SK-N-MC (cell line): ENCODE measurements at regions not wholly inside any gene's neighbourhood (a gene's known extent, or its start where the extent isn't known, plus 50 kb on each side); places are given as distances from the start of the nearest gene placed in this dataset.

Source experiments
- DNase-seq: peaks from one replicate; pipeline ENCODE4 v3.0.0-alpha.2; 2011; ENCODE audit warnings: low read depth, low spot score
- H3K27ac ChIP-seq: fragments of 200-600 bp; sonication (generic); 2 replicates; pipeline ENCODE4 v1.5.1; 2016; ENCODE audit warnings: mixed run types
- H3K36me3 ChIP-seq: fragments of 200-600 bp; sonication (generic); 2 replicates; pipeline ENCODE4 v1.6.1; 2017; ENCODE audit warnings: antibody characterized with exemption, low read length, mixed read lengths; ENCODE audit not compliant: insufficient read depth
- H3K4me3 ChIP-seq: fragments of 200-600 bp; sonication (generic); 2 replicates; pipeline ENCODE4 v1.5.1; 2016
- H3K9ac ChIP-seq: fragments of 200-600 bp; sonication (generic); 2 replicates; pipeline ENCODE4 v1.8.0; 2017; ENCODE audit warnings: mixed run types, mixed read lengths; ENCODE audit not compliant: insufficient read length
- H3K9me3 ChIP-seq: fragments of 200-600 bp; sonication (generic); 2 replicates; pipeline ENCODE4 v1.6.1; 2017; ENCODE audit warnings: low read depth, mild to moderate bottlenecking, antibody characterized with exemption, low read length, moderate library complexity, mixed read lengths
- EZH2 ChIP-seq: fragments of 200-600 bp; sonication (generic); IDR thresholded peaks from one replicate; pipeline ENCODE4 v1.6.1; 2017; ENCODE audit warnings: antibody characterized with exemption
- FOXP2 ChIP-seq: optimal IDR thresholded peaks from 2 replicates; pipeline ENCODE3; 2011; ENCODE audit warnings: mild to moderate bottlenecking, moderate library complexity; ENCODE audit not compliant: insufficient read depth; ENCODE audit errors: extremely low read length, control extremely low read depth
- POLR2AphosphoS5 ChIP-seq: IDR thresholded peaks from 2 replicates; pipeline ENCODE4 v1.6.1; 2012; ENCODE audit warnings: mild to moderate bottlenecking, low read depth, low read length, borderline replicate concordance

DNA sequence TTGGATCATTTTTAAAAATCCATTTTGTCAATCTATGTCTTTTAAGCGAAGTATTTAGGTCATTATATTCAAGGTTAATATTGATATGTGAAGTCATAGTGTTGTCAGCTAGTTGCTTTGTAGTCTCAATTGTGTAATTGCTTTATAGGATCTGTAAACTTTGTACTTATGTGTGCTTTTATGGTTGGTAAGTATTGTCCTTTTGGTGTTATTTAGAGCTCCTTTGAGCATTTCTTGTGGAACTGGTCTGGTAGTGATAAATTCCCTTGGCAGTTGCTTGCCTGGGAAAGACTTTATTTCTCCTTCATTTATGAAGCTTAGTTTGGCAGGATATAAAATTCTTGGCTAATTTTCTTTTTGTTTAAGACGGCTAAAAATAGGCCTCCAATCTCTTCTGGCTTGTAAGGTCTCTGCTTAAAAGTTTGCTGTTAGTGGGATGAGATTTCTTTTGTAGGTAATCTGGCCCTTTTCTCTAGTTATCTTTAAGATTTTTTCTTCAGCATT lies 368.8 kb downstream of the SPRY2 start:
- Histone ChIP-seq H3K9ac (no peak overlapping the region), H3K36me3 (no peaks in the 10 kb centered on the region), H3K27ac (no peak overlapping the region), H3K4me3 (no peak overlapping the region), H3K9me3 (peaks cover 3% of the 10 kb centered on the region; the same call in 1 of the 2 replicates)
- no peak for DNase-seq
- TF ChIP-seq EZH2 (no peak), FOXP2 (no peak), POLR2AphosphoS5 (no peak)

DNA sequence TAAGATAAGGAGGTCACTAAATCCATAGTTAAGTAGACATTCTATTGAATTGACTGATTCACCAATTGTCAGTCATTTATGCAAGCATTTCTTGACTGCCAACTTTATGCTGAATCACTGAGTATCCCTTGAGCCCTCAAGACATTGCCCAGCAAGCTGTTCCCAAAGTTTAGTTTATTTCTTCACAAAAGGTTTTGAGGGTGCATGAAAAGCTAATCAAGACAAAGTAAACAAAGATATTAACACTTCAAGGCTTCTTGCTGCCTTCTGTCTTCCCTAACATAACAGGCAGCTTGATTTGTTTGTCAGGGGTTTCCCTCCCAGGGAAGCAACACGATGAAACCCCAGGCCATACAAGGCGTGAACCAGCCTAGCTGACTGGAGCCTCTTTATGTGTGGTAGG lies 374.4 kb downstream of the SPRY2 start:
- Histone ChIP-seq H3K27ac (no peak overlapping the region), H3K36me3 (no peaks in the 10 kb centered on the region), H3K9me3 (no peaks in the 10 kb centered on the region), H3K4me3 (no peak overlapping the region), H3K9ac (no peak overlapping the region)
- TF ChIP-seq FOXP2 (no peak), EZH2 (no peak), POLR2AphosphoS5 (no peak)
- no peak for DNase-seq

- H3K9ac ChIP-seq, result no peak overlapping the region
- TF ChIP-seq EZH2, result no peak
- no peak for TF ChIP-seq FOXP2
- TF ChIP-seq POLR2AphosphoS5, result no peak
These were observed 374.9 kb downstream of the SPRY2 start for GRCh38 chr13:79966059-79966458.

GRCh38 chr13:79946556-79946955 lies 394.4 kb downstream of the SPRY2 start:
- Histone ChIP-seq H3K36me3 (no peaks in the 10 kb centered on the region), H3K27ac (no peak overlapping the region), H3K9ac (no peak overlapping the region), H3K4me3 (no peak overlapping the region), H3K9me3 (no peaks in the 10 kb centered on the region)
- TF ChIP-seq POLR2AphosphoS5 (no peak), EZH2 (no peak)
- no peak for DNase-seq

More at GRCh38 chr13:79966059-79966458, 374.9 kb downstream of the SPRY2 start:
- DNase-seq, result no peak
- Histone ChIP-seq H3K4me3 (no peak overlapping the region), H3K27ac (no peak overlapping the region), H3K9me3 (no peaks in the 10 kb centered on the region), H3K36me3 (no peaks in the 10 kb centered on the region)

DNA sequence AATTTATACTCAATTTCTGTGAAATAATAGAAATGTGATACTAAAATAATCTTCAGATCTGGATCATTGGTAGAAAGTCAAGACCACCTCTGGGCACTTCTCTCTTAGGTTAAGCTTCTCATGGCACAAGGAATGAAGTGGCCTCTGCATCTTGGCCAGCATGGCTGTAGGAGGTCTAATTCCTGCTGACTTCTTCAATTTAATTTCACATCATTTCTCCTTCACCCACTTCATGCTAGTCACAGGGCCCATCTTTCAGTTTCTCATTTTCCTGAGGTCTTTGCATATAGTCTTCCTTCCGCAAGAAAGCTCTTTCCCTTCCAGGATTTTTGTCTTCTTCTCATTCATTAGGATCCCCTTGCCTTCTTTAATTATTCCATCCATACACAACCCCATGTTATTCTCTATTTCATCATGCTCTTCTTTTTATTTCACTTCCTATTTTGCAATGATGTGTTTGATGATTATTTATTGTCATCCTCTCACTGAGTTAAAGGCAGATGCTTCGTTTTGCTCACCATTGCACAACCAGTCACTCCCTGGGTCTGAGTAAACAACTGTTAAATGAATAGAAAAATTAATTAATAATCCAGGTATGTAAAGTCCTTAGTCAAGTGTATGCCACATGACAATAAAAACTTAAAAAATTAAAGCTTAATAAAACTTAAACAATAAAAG lies 397.4 kb downstream of the SPRY2 start:
- TF ChIP-seq POLR2AphosphoS5 (no peak), EZH2 (no peak), FOXP2 (no peak)
- Histone ChIP-seq H3K9ac (no peak overlapping the region), H3K9me3 (no peaks in the 10 kb centered on the region), H3K27ac (no peak overlapping the region), H3K36me3 (no peaks in the 10 kb centered on the region), H3K4me3 (no peak overlapping the region)
- no peak for DNase-seq

- Histone ChIP-seq H3K36me3 (no peaks in the 10 kb centered on the region), H3K27ac (no peak overlapping the region), H3K9me3 (no peaks in the 10 kb centered on the region), H3K9ac (no peak overlapping the region), H3K4me3 (no peak overlapping the region)
- TF ChIP-seq POLR2AphosphoS5 (no peak), FOXP2 (no peak), EZH2 (no peak)
- no peak for DNase-seq
These were observed 399.2 kb downstream of the SPRY2 start for GRCh38 chr13:79941752-79942151.

DNA sequence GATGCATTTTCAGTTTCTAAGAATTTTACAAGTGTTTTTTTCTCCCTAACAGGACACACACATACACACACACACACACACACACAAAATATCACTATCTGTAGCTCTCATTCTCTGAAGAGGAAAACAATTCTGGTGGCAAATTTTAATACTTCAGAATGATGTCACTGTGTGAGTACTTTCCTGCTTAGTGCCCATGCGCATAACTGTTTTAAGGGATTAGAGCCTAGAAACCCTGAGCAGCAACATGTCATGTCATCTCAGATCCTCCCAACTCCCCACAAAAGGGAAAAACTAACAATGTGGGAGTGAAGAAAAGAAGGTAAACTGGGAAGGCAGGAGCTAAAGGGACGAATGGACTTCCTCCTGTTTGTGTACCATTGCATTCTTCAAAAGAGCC lies 401.2 kb downstream of the SPRY2 start:
- H3K4me3 ChIP-seq, result no peak overlapping the region
- no peak for DNase-seq
- no peak overlapping the region for H3K27ac ChIP-seq
- H3K9ac ChIP-seq, result no peak overlapping the region
- no peaks in the 10 kb centered on the region for H3K9me3 ChIP-seq
- no peaks in the 10 kb centered on the region for H3K36me3 ChIP-seq
- TF ChIP-seq EZH2 (no peak), FOXP2 (no peak)

GRCh38 chr13:79937771-79938216 lies 403.1 kb downstream of the SPRY2 start:
- no peak for TF ChIP-seq EZH2
- TF ChIP-seq FOXP2, result no peak
- TF ChIP-seq POLR2AphosphoS5, result no peak
- H3K9ac ChIP-seq, result no peak overlapping the region
- DNase-seq, result no peak
- no peak overlapping the region for H3K4me3 ChIP-seq
- H3K36me3 ChIP-seq, result no peaks in the 10 kb centered on the region
- no peak overlapping the region for H3K27ac ChIP-seq
- H3K9me3 ChIP-seq, result no peaks in the 10 kb centered on the region

DNA sequence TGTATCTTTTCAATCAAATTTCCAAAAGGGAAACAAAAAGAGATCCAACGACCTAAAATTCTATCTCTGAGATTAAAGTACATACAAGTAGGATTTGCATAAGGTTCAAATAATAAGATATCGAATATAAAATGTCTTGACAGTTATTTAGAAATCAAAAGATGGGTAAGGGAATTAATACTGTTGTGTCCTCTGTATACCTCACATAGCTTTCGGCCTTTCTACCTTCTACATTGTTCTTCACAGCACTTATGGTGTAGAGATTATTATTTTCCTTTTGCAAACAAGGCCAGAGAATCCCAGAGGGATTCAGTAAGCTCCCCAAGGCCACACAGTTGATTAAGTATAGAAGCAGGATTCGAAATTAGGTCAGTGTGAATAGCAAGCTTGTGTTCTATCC lies 403.6 kb downstream of the SPRY2 start:
- no peak overlapping the region for H3K4me3 ChIP-seq
- no peak for DNase-seq
- no peaks in the 10 kb centered on the region for H3K9me3 ChIP-seq
- H3K27ac ChIP-seq, result no peak overlapping the region
- no peaks in the 10 kb centered on the region for H3K36me3 ChIP-seq
- H3K9ac ChIP-seq, result no peak overlapping the region
- TF ChIP-seq EZH2 (no peak), POLR2AphosphoS5 (no peak), FOXP2 (no peak)
